ENCODE measurements at regions not wholly inside any gene's neighbourhood (a gene's known extent, or its start where the extent isn't known, plus 50 kb on each side); places are given as distances from the start of the nearest gene placed in this dataset.

DNA sequence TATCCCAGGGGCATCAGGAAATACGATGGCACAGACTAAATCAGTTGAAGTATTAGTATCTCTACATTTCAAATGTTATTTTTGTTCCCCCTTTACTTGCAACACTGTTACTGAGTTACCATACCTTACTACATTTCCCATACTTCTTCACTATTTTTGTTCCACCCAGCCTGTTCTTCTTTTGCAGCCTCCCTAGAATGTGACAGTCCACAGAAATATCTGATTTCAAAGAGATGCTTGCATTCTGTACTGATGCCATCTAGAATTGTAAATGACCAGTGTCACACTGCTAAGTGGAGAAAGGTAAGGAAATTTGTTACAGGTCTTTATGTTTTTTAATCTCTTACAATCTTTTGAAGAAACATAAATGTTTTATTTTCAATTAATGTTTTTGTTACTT is 279.9 kb downstream of the CCER1 start:
- no peak overlapping the region for H3K4me2 ChIP-seq (ENCODE audit: insufficient read depth, low read length)
- CTCF ChIA-PET = no interaction called here
- no peak overlapping the region for H3K9ac ChIP-seq (replicated peaks; ENCODE audit: extremely low read depth, insufficient read depth, low read length)
- TF ChIP-seq GATA2 (IDR thresholded peaks at IDR 0.05; ENCODE audit: insufficient read depth, insufficient read length, low read depth, low read length) (no peak), JUN (IDR thresholded peaks at IDR 0.05; ENCODE audit: borderline replicate concordance, insufficient read depth, insufficient read length, low read depth) (no peak), FOS (IDR thresholded peaks at IDR 0.05; ENCODE audit: borderline replicate concordance, insufficient read depth, low read length) (no peak), POLR2AphosphoS5 (IDR thresholded peaks at IDR 0.05; ENCODE audit: insufficient read depth, low read depth, low read length) (no peak), MYC (IDR thresholded peaks at IDR 0.05; ENCODE audit: low read depth, low read length) (no peak), POLR2A (IDR thresholded peaks at IDR 0.05; ENCODE audit: low read depth, low read length) (no peak), EZH2 (IDR thresholded peaks at IDR 0.05; ENCODE audit: borderline replicate concordance, low read depth, low read length, severe bottlenecking) (no peak)
- TF ChIP-seq, protein P1, sequence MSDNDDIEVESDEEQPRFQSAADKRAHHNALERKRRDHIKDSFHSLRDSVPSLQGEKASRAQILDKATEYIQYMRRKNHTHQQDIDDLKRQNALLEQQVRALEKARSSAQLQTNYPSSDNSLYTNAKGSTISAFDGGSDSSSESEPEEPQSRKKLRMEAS (IDR thresholded peaks at IDR 0.05; ENCODE audit: insufficient read depth, insufficient read length) = no peak
- TF ChIP-seq, protein P2, sequence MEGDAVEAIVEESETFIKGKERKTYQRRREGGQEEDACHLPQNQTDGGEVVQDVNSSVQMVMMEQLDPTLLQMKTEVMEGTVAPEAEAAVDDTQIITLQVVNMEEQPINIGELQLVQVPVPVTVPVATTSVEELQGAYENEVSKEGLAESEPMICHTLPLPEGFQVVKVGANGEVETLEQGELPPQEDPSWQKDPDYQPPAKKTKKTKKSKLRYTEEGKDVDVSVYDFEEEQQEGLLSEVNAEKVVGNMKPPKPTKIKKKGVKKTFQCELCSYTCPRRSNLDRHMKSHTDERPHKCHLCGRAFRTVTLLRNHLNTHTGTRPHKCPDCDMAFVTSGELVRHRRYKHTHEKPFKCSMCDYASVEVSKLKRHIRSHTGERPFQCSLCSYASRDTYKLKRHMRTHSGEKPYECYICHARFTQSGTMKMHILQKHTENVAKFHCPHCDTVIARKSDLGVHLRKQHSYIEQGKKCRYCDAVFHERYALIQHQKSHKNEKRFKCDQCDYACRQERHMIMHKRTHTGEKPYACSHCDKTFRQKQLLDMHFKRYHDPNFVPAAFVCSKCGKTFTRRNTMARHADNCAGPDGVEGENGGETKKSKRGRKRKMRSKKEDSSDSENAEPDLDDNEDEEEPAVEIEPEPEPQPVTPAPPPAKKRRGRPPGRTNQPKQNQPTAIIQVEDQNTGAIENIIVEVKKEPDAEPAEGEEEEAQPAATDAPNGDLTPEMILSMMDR (IDR thresholded peaks at IDR 0.05; ENCODE audit: extremely low read depth in 1 of 2, insufficient read depth in 1 of 2, low read depth in 1 of 2, low read length in 2 of 2) = no peak
- H3K27ac ChIP-seq (ENCODE audit: insufficient read depth, low read depth, low read length) = no peak overlapping the region
- BruUV-seq (replicated peaks) = no TSS peak
- no peaks in the 10 kb centered on the region for H3K9me1 ChIP-seq (replicated peaks; ENCODE audit: control insufficient read depth, extremely low read depth, insufficient read depth, low read length)
- POLR2A ChIA-PET = no interaction called here
- H3K79me2 ChIP-seq (ENCODE audit: control insufficient read depth, insufficient read depth, low read length) = no peaks in the 10 kb centered on the region
- no peak overlapping the region for H3K4me3 ChIP-seq (replicated peaks in 1 of 3; ENCODE audit: insufficient read depth in 1 of 3, low read depth in 1 of 3, low read length in 3 of 3)
- dilution Hi-C loops (cut with MboI; ENCODE audit: extremely low pct_ligation_motif_present, low sequenced_read_pairs) = no loop called here
- no peaks in the 10 kb centered on the region for H3K9me3 ChIP-seq (replicated peaks; ENCODE audit: control insufficient read depth, insufficient read depth, low read length)
- DNase-seq (ENCODE audit: low read depth, low spot score) (no peak), FAIRE-seq (no peak)
- intact Hi-C loops (cut with micrococcal nuclease) = no loop called here
- H4K20me1 ChIP-seq (replicated peaks; ENCODE audit: control insufficient read depth, extremely low read depth, insufficient read depth, low read length) = no peaks in the 10 kb centered on the region
- H3K27me3 ChIP-seq (ENCODE audit: control insufficient read depth in 2 of 2, insufficient read depth in 2 of 2, low read length in 2 of 2) = no peaks in the 10 kb centered on the region
- H3K4me1 ChIP-seq (ENCODE audit: control insufficient read depth, extremely low read depth, insufficient read depth, low read length) = peaks cover 5% of the 10 kb centered on the region
- no peaks in the 10 kb centered on the region for H3K36me3 ChIP-seq (ENCODE audit: control insufficient read depth in 2 of 2, extremely low read depth in 1 of 2, insufficient read depth in 2 of 2, low read length in 2 of 2)
- no peak overlapping the region for H2AFZ ChIP-seq (ENCODE audit: low read depth, low read length)
